ENCODE measurements at regions not wholly inside any gene's neighbourhood (a gene's known extent, or its start where the extent isn't known, plus 50 kb on each side); places are given as distances from the start of the nearest gene placed in this dataset.

DNA sequence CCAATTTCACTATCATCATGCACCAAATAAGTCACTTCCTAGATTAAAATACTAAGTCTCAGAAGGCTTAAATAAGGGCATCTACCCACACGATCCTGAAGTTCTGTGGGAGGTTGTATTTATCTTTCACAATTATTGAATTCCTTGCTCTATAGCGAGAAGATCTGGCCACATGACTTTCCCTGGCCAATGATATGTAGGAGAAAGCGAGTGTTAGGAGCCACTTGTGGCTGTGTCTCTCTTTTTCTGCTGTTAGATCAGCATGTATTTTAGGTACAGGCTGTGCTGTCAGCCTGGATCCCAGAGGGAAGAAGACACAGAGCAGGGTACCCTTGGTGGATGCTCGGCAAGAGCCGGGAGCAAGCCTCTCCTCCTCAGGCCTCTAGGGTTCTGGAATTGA lies 131.3 kb upstream of the DPP6 start:
- in situ Hi-C loops (cut with MboI; ENCODE audit: low sequenced_read_pairs) = no loop called here
- H3K9me3 ChIP-seq = no peaks in the 10 kb centered on the region
- DNase-seq (ENCODE audit: low spot score in 2 of 2) = no peak
- no peak overlapping the region for H3K4me3 ChIP-seq
- H3K4me1 ChIP-seq = no peaks in the 10 kb centered on the region
- no peaks in the 10 kb centered on the region for H3K36me3 ChIP-seq (replicated peaks)
- no peaks in the 10 kb centered on the region for H3K27me3 ChIP-seq (ENCODE audit: low read depth)

DNA sequence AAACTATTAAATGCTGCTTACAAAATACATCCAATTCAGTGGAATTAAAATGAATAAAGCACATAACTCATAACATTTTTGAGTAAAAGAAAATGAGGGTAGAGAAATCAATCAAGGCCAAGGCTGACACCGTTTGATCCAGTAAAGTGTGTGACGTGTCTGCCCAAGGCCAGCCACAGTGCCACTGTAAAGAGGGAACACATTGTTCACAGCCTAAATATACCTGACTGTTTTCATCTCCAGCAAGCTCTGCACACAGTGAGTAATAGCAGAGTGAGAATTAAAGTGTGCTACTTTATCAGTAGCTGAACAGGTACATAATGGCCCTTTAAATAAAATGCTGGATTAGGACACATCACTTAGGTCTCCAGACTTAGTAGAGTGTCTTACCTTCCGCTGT lies 130.8 kb upstream of the DPP6 start:
- H3K9me3 ChIP-seq = no peaks in the 10 kb centered on the region
- H3K4me1 ChIP-seq = no peaks in the 10 kb centered on the region
- no peaks in the 10 kb centered on the region for H3K36me3 ChIP-seq (replicated peaks)
- H3K27me3 ChIP-seq (ENCODE audit: low read depth) = no peaks in the 10 kb centered on the region
- in situ Hi-C loops (cut with MboI; ENCODE audit: low sequenced_read_pairs) = no loop called here
- H3K4me3 ChIP-seq = no peak overlapping the region
- no peak for DNase-seq (ENCODE audit: low spot score in 2 of 2)

DNA sequence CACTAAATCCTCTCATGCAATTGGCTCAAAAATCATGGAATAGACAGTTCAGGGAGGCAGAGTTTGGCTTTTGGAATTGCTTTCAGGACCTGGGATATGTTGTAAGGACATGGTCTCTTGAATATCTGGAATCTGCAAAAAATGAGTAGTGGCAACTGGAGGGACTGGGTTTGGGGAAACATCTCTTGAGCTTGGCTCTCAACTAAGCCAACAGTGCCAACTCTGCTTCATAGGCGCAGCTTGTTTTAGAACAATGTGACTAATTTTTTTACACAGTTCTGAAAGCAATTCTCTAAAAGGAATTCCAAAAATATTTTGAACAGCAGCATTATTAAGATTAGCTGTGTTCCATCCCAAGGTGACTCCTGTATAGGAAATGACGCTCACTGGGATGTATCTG lies 121.5 kb upstream of the DPP6 start:
- no peaks in the 10 kb centered on the region for H3K27me3 ChIP-seq (ENCODE audit: low read depth)
- no peaks in the 10 kb centered on the region for H3K36me3 ChIP-seq (replicated peaks)
- no peak overlapping the region for H3K4me3 ChIP-seq
- no peak for DNase-seq (ENCODE audit: low spot score in 2 of 2)
- in situ Hi-C loops (cut with MboI; ENCODE audit: low sequenced_read_pairs) = no loop called here
- H3K4me1 ChIP-seq = no peaks in the 10 kb centered on the region
- H3K9me3 ChIP-seq = no peaks in the 10 kb centered on the region

DNA sequence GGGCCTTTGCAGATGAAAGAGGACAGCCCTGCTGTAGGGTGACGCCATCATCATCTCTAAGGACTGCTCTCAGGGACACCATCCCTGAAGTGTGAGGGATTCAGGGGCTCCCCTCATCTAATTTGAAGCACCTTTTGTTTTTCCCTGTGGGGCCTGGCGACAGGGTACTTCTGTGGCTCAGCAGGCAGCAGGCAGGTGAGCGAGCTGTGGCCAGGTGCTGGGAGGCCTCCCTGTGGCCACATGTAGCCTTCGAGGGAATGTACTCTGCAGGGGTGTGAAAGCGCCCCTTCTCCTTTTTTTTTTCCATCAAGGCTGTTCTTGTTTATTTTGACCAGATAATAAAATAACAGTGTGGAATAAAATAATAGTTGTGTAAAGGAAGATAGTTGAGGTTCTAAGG lies 118.2 kb upstream of the DPP6 start:
- in situ Hi-C loops (cut with MboI; ENCODE audit: low sequenced_read_pairs) = no loop called here
- H3K4me3 ChIP-seq = no peak overlapping the region
- DNase-seq (ENCODE audit: low spot score in 2 of 2) = no peak
- no peaks in the 10 kb centered on the region for H3K27me3 ChIP-seq (ENCODE audit: low read depth)
- no peaks in the 10 kb centered on the region for H3K4me1 ChIP-seq
- no peaks in the 10 kb centered on the region for H3K36me3 ChIP-seq (replicated peaks)
- H3K9me3 ChIP-seq = no peaks in the 10 kb centered on the region

DNA sequence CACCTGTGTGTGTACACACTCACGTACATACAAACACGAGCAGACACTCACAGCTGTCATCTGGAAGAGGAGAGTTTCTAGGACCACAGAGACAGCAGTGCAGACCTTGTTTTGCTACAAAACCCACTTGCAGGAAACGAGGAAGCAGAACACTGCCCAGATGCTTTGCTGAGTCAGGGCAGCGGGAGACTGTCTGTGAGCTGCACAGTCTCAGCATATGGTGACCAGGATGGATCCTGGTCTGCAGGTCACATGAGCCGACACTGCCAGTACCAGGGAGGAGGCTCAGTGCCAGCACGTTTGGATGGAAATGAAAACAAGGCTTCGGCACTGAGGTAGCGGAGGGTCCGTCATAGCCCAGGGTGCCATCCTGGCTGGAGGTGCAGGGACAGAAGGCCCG lies 117.6 kb upstream of the DPP6 start:
- in situ Hi-C loops (cut with MboI; ENCODE audit: low sequenced_read_pairs) = no loop called here
- H3K4me1 ChIP-seq = no peaks in the 10 kb centered on the region
- H3K27me3 ChIP-seq (ENCODE audit: low read depth) = no peaks in the 10 kb centered on the region
- no peak for DNase-seq (ENCODE audit: low spot score in 2 of 2)
- no peaks in the 10 kb centered on the region for H3K9me3 ChIP-seq
- H3K36me3 ChIP-seq (replicated peaks) = no peaks in the 10 kb centered on the region
- H3K4me3 ChIP-seq = no peak overlapping the region

DNA sequence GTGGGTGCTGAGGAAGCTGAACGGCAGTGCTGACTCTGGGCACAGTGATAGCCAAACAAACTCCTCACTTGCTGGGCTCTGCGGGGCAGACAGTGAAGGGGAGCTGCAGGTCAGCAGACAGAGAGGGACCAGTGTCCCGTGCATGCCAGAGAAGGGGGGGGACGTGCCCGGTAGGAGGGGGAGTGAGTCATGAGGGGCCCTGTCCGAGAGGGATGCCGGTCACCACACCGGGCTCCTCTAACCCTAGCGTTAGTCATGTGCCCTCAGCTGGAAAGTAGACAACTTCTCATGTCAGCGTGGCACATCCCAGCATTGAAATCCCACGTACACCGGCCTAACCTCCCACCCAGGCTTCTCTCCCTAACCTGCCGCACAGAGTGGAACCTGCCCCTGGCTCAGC lies 117.1 kb upstream of the DPP6 start:
- no peaks in the 10 kb centered on the region for H3K27me3 ChIP-seq (ENCODE audit: low read depth)
- no peaks in the 10 kb centered on the region for H3K4me1 ChIP-seq
- H3K9me3 ChIP-seq = no peaks in the 10 kb centered on the region
- DNase-seq (ENCODE audit: low spot score in 2 of 2) = no peak
- H3K36me3 ChIP-seq (replicated peaks) = no peaks in the 10 kb centered on the region
- H3K4me3 ChIP-seq = no peak overlapping the region
- in situ Hi-C loops (cut with MboI; ENCODE audit: low sequenced_read_pairs) = no loop called here

DNA sequence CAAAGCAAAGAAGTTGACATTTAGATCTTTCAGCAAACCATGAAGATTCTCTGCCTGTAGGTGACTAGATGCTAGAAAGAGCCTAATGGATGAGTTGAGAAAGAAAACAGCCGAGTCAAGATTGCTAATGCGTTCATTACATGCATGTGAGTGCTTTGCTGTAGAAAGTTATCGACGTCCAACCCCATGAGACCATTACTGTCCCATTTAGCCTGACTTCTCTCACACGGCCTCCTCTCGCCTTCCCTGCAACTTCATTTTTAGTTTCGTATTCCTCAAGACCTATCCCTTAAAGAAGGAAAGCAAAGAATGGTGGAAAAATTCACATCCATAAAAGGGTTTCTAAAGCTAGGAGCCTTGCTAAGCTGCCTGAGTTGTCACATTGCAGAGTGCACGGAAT lies 113.7 kb upstream of the DPP6 start:
- no peaks in the 10 kb centered on the region for H3K9me3 ChIP-seq
- H3K4me3 ChIP-seq = no peak overlapping the region
- no peak for DNase-seq (ENCODE audit: low spot score in 2 of 2)
- H3K36me3 ChIP-seq (replicated peaks) = no peaks in the 10 kb centered on the region
- no peaks in the 10 kb centered on the region for H3K4me1 ChIP-seq
- in situ Hi-C loops (cut with MboI; ENCODE audit: low sequenced_read_pairs) = no loop called here
- no peaks in the 10 kb centered on the region for H3K27me3 ChIP-seq (ENCODE audit: low read depth)

DNA sequence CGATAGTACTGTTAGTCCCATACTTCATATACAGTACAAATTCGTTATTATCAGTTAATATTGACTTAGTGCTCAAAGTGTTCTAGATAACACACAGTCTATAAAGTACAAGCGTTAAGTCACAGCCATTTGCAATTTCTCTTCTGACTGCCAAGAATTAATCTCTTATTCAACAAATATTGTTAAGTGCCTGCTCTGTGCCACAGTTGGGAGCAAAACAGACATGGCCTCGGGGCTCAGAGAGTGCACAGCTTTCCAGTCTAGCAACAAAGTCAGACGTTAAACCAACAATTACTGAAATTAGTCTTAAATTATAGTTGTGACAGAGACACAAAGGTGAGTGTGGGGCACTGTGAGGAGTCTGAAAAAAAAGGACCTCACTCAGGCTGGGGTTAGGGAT lies 113.0 kb upstream of the DPP6 start:
- no peaks in the 10 kb centered on the region for H3K36me3 ChIP-seq (replicated peaks)
- no peaks in the 10 kb centered on the region for H3K4me1 ChIP-seq
- no peaks in the 10 kb centered on the region for H3K9me3 ChIP-seq
- in situ Hi-C loops (cut with MboI; ENCODE audit: low sequenced_read_pairs) = no loop called here
- H3K27me3 ChIP-seq (ENCODE audit: low read depth) = no peaks in the 10 kb centered on the region
- no peak for DNase-seq (ENCODE audit: low spot score in 2 of 2)
- H3K4me3 ChIP-seq = no peak overlapping the region

DNA sequence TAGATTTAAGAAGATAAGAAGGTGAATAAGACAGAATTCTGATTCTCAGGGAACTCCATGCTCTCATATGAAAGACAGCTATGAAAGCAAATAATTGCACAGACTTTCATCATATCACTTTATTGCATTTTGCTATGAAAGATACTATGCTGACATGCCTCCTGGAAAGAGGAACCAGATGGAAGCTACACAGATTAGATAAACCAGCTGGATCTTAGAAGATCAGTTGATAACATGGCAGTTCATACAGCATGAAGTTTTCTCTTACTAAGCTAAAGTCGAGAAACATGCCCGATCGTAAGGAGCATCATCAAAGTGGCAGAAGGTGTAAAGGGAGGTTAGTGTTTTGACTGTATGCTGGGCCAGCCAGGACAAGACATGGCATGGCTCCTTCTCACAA lies 112.5 kb upstream of the DPP6 start:
- H3K36me3 ChIP-seq (replicated peaks) = no peaks in the 10 kb centered on the region

DNA sequence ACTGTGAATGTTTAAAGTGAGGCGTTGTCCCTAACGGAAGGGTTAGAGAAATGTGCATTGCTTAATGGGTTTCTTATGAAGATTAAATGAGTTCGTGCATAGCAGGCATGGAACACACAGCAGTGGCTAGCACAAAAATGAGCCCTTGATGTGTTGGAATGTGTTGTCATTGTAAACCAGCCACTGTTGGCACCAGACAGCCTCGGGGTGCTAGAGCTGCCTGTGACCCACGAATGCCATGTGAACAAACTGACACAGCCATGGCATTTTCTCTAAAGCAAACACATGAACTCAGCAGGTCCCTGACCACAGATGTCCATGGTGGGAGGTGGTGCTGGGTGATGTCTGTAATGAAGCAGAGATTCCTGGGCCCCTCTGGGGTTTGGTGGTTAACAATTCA lies 111.1 kb upstream of the DPP6 start:
- no peak for DNase-seq (ENCODE audit: low spot score in 2 of 2)
- in situ Hi-C loops (cut with MboI; ENCODE audit: low sequenced_read_pairs) = no loop called here
- no peaks in the 10 kb centered on the region for H3K36me3 ChIP-seq (replicated peaks)
- H3K4me3 ChIP-seq = no peak overlapping the region
- H3K4me1 ChIP-seq = no peaks in the 10 kb centered on the region
- H3K27me3 ChIP-seq (ENCODE audit: low read depth) = no peaks in the 10 kb centered on the region
- H3K9me3 ChIP-seq = no peaks in the 10 kb centered on the region

More for the DNA sequence above, 112.5 kb upstream of the DPP6 start:
- in situ Hi-C loops (cut with MboI; ENCODE audit: low sequenced_read_pairs) = no loop called here
- Histone ChIP-seq H3K4me1 (no peaks in the 10 kb centered on the region), H3K9me3 (no peaks in the 10 kb centered on the region), H3K4me3 (no peak overlapping the region), H3K27me3 (ENCODE audit: low read depth) (no peaks in the 10 kb centered on the region)
- DNase-seq (ENCODE audit: low spot score in 2 of 2) = no peak

DNA sequence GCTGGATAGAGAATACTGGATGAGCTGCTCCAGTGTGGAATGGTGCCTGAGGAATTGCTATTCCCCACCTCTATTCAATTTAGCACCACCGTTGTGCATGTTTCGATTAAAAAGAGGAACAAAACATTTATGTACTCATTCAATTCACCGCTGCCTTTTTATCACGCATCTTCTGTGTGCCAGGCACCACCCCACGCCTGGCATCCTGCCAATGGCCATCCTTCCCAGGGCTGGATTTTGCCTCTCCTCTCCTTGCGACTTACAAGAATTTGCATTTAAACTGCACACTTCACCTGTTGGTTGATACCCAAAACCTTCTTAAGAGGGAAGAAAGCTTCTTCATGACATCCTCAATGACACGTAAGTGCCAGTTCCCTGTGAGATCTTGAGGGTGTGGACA lies 110.2 kb upstream of the DPP6 start:
- no peak for DNase-seq (ENCODE audit: low spot score in 2 of 2)
- in situ Hi-C loops (cut with MboI; ENCODE audit: low sequenced_read_pairs) = no loop called here
- Histone ChIP-seq H3K27me3 (ENCODE audit: low read depth) (no peaks in the 10 kb centered on the region), H3K36me3 (replicated peaks) (no peaks in the 10 kb centered on the region), H3K4me1 (no peaks in the 10 kb centered on the region), H3K4me3 (no peak overlapping the region), H3K9me3 (no peaks in the 10 kb centered on the region)

DNA sequence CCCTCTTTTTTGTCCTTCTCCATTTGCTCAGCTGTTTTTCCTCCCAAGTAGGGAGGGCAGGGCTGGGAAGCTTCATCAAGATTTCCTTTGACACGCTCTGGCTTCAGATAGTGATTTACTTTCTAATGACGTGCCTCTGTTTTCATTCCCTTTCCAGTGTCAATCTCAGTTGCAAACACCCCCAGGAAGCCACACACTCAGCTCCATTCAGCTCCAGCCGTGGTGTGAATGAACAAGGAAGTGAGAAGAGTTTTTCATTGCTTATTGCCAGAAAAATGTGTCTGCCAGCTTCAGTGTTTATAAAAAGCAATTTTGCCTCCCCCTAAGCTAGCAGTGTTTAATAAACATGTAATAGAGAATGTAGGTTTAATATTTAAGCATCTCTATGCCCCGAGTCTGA lies 108.7 kb upstream of the DPP6 start:
- H3K27me3 ChIP-seq (ENCODE audit: low read depth) = no peaks in the 10 kb centered on the region
- no peak for DNase-seq (ENCODE audit: low spot score in 2 of 2)
- H3K36me3 ChIP-seq (replicated peaks) = no peaks in the 10 kb centered on the region
- H3K4me1 ChIP-seq = no peaks in the 10 kb centered on the region
- in situ Hi-C loops (cut with MboI; ENCODE audit: low sequenced_read_pairs) = no loop called here
- H3K4me3 ChIP-seq = no peak overlapping the region
- H3K9me3 ChIP-seq = no peaks in the 10 kb centered on the region

DNA sequence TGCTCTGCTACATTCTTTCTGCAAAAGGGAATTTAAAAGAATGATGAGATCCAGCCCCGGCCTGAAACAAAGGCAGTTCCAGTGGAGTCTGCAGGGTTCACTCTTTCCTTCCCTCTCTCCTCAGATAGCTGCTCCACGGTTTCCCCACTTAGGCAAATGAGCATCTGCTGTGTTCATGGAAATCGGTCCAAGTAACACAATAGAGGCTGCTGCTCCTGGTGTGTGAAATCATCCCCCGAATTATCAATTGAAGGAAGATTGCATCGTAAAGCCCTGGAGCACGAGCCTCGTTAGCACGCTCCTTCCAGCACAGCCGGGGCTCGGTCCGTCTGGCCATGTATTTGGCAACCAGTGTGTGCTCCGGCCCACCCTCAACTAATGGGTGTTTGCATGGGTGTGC lies 108.3 kb upstream of the DPP6 start:
- no peak overlapping the region for H3K4me3 ChIP-seq
- no peaks in the 10 kb centered on the region for H3K36me3 ChIP-seq (replicated peaks)
- H3K4me1 ChIP-seq = no peaks in the 10 kb centered on the region
- no peaks in the 10 kb centered on the region for H3K9me3 ChIP-seq
- DNase-seq (ENCODE audit: low spot score in 2 of 2) = no peak
- in situ Hi-C loops (cut with MboI; ENCODE audit: low sequenced_read_pairs) = no loop called here
- no peaks in the 10 kb centered on the region for H3K27me3 ChIP-seq (ENCODE audit: low read depth)

DNA sequence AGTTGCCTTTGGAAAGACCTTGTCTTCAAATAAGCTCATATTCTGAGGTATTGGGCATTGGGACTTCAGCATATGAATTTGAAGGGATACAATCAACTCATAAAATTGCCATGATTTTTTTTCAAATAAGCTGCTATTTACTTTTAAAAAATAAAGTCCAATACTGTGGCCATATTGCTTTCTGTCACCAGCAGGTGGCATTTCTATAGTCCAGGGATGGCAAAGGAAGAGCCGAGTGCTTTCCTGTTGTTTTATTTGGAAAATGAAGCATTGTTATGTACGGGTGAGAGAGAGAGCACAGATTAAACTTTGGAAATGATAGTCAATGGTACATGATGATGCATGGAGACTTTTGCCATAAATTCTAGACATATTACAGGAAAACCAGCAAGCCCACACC lies 104.1 kb upstream of the DPP6 start:
- no peak overlapping the region for H3K4me3 ChIP-seq
- H3K36me3 ChIP-seq (replicated peaks) = no peaks in the 10 kb centered on the region
- DNase-seq (ENCODE audit: low spot score in 2 of 2) = no peak
- H3K27me3 ChIP-seq (ENCODE audit: low read depth) = no peaks in the 10 kb centered on the region
- H3K4me1 ChIP-seq = no peaks in the 10 kb centered on the region
- in situ Hi-C loops (cut with MboI; ENCODE audit: low sequenced_read_pairs) = no loop called here
- no peaks in the 10 kb centered on the region for H3K9me3 ChIP-seq

DNA sequence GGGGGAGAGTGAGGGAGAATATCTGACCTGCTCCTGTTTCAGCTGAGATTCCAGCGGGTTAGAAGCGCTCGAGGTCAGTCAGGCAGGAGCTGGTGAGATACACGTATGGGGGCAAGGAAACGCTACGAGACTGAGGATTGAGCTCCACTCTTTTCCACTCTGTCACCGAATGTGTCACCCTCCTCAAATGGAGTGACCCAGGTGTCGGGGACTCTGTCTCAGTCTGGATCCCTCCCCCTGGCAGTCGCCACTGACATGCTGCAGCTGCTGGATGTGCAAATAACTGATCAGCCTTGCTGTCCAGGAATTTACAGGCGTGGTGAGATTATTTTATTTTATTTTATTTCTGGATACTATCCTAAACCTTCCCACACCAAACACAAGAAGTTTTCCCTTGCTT lies 100.9 kb upstream of the DPP6 start:
- no peak overlapping the region for H3K4me3 ChIP-seq
- in situ Hi-C loops (cut with MboI; ENCODE audit: low sequenced_read_pairs) = no loop called here

More for the DNA sequence above, 100.9 kb upstream of the DPP6 start:
- Histone ChIP-seq H3K27me3 (ENCODE audit: low read depth) (no peaks in the 10 kb centered on the region), H3K9me3 (no peaks in the 10 kb centered on the region), H3K36me3 (replicated peaks) (no peaks in the 10 kb centered on the region), H3K4me1 (no peaks in the 10 kb centered on the region)
- no peak for DNase-seq (ENCODE audit: low spot score in 2 of 2)

All from HAP-1 (cell line).